Activated CD8-positive, alpha-beta T cell treated with anti-CD3 and anti-CD28 coated beads, Interleukin-2, amount 10 ng/mL, durations not matched to agents 7 days and 5 days (primary cell): ENCODE measurements at regions not wholly inside any gene's neighbourhood (a gene's known extent, or its start where the extent isn't known, plus 50 kb on each side); places are given as distances from the start of the nearest gene placed in this dataset.

Experiments
- ATAC-seq: fragments of 150-1000 bp; cut with Tn5 transposase; one replicate; pipeline ENCODE4 v1.10.0; 2021; ENCODE audit warnings: moderate library complexity
- CTCF ChIA-PET: fragments of 350-600 bp; sonication (Branson Sonifier 250); formaldehyde crosslinking; loops from one replicate; lab custom pipeline; 2021; ENCODE audit warnings: antibody characterized with exemption; lab: Charles Lee
- POLR2A ChIA-PET: fragments of 350-600 bp; sonication (Branson Sonifier 250); formaldehyde crosslinking; loops from one replicate; lab custom pipeline; 2021; ENCODE audit warnings: antibody characterized with exemption; lab: Charles Lee
- DNase-seq: peaks from one replicate; pipeline ENCODE4 v3.0.0-alpha.2; 2020
- H3K27ac Mint-ChIP-seq: one replicate; pipeline ENCODE4 v1.8.0; 2021; ENCODE audit warnings: mild to moderate bottlenecking, mixed read lengths
- H3K27me3 Mint-ChIP-seq: one replicate; pipeline ENCODE4 v1.8.0; 2021; ENCODE audit warnings: low read depth, mixed read lengths
- H3K36me3 Mint-ChIP-seq: one replicate; pipeline ENCODE4 v1.8.0; 2021; ENCODE audit warnings: low read depth, mixed read lengths
- H3K4me1 Mint-ChIP-seq: one replicate; pipeline ENCODE4 v1.8.0; 2021; ENCODE audit warnings: low read depth, mixed read lengths
- H3K4me3 Mint-ChIP-seq: one replicate; pipeline ENCODE4 v1.8.0; 2021; ENCODE audit warnings: mild to moderate bottlenecking, mixed read lengths
- H3K9me3 Mint-ChIP-seq: one replicate; pipeline ENCODE4 v1.8.0; 2022; ENCODE audit warnings: mixed read lengths; ENCODE audit not compliant: insufficient read depth

- no peaks in the 10 kb centered on the region for H3K36me3 Mint-ChIP-seq
- no peaks in the 10 kb centered on the region for H3K27me3 Mint-ChIP-seq
- no peak overlapping the region for H3K4me3 Mint-ChIP-seq
- ChIA-PET CTCF (no interaction called here), POLR2A (no interaction called here)
- H3K9me3 Mint-ChIP-seq, result peaks cover 18% of the 10 kb centered on the region
- H3K27ac Mint-ChIP-seq, result no peak overlapping the region
- DNase-seq (no peak), ATAC-seq (no peak)
- H3K4me1 Mint-ChIP-seq, result no peaks in the 10 kb centered on the region
Measured at GRCh38 chr3:1700650-1701049, 398.0 kb upstream of the CNTN4 start.

DNA sequence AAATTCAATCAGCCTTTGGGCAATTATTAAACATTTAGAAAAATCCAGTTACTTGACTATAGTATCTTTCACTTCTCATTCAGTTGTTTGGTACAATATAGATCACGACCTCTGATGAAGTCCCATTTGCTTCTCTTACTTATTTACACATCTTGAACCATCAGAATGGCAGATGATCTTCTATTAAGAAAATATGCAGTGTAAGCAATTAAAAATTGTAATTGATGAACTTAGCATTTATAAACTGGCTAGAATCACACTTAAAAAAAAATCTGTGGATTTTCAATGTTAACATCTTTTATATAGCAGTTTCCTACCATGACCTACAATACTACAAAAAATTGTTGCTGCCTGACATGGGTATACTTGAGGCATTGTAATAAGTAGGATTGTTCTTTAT lies 395.5 kb upstream of the CNTN4 start:
- no peak for DNase-seq
- no peak for ATAC-seq
- Mint-ChIP-seq H3K27me3 (no peaks in the 10 kb centered on the region), H3K9me3 (peaks cover 21% of the 10 kb centered on the region), H3K4me1 (no peaks in the 10 kb centered on the region), H3K4me3 (no peak overlapping the region), H3K27ac (no peak overlapping the region), H3K36me3 (no peaks in the 10 kb centered on the region)
- ChIA-PET CTCF (no interaction called here), POLR2A (no interaction called here)

GRCh38 chr3:1710663-1711062 lies 388.0 kb upstream of the CNTN4 start:
- no peak overlapping the region for H3K4me3 Mint-ChIP-seq
- no peaks in the 10 kb centered on the region for H3K36me3 Mint-ChIP-seq
- no peaks in the 10 kb centered on the region for H3K27me3 Mint-ChIP-seq
- peaks cover 14% of the 10 kb centered on the region for H3K9me3 Mint-ChIP-seq
- DNase-seq, result no peak
- CTCF ChIA-PET, result no interaction called here
- H3K4me1 Mint-ChIP-seq, result no peaks in the 10 kb centered on the region
- POLR2A ChIA-PET, result no interaction called here
- ATAC-seq, result no peak
- H3K27ac Mint-ChIP-seq, result no peak overlapping the region

GRCh38 chr3:1717524-1717923 lies 381.1 kb upstream of the CNTN4 start:
- no peak for ATAC-seq
- no peaks in the 10 kb centered on the region for H3K27me3 Mint-ChIP-seq
- POLR2A ChIA-PET, result no interaction called here
- CTCF ChIA-PET, result no interaction called here
- no peak for DNase-seq
- H3K9me3 Mint-ChIP-seq, result peaks cover 7% of the 10 kb centered on the region
- H3K4me1 Mint-ChIP-seq, result no peaks in the 10 kb centered on the region
- H3K36me3 Mint-ChIP-seq, result no peaks in the 10 kb centered on the region
- no peak overlapping the region for H3K27ac Mint-ChIP-seq
- no peak overlapping the region for H3K4me3 Mint-ChIP-seq

DNA sequence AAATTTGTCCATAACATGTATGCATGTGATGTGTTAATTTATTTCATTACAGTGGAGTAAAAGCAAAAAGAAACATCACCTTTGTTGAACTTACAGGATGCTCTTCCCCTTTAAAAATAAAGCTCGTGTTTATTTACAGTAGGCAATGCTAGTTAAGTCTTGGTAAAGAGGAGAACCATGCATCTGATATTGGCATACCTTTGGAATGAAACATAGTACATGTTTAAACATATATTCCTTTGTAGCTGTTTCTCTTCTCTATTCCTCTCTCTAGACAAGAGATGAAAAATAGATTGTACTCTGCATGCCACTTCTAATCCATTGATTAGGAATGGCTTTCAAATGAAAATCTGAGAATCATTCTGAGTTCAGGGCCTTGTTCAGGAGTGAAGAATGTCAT lies 374.9 kb upstream of the CNTN4 start:
- H3K9me3 Mint-ChIP-seq, result peaks cover 17% of the 10 kb centered on the region

GRCh38 chr3:1726741-1727140 lies 371.9 kb upstream of the CNTN4 start:
- H3K9me3 Mint-ChIP-seq, result peaks cover 24% of the 10 kb centered on the region
- H3K27ac Mint-ChIP-seq, result no peak overlapping the region
- POLR2A ChIA-PET, result no interaction called here
- H3K27me3 Mint-ChIP-seq, result no peaks in the 10 kb centered on the region
- CTCF ChIA-PET, result no interaction called here
- no peak overlapping the region for H3K4me3 Mint-ChIP-seq
- no peaks in the 10 kb centered on the region for H3K4me1 Mint-ChIP-seq
- no peak for ATAC-seq
- H3K36me3 Mint-ChIP-seq, result no peaks in the 10 kb centered on the region
- no peak for DNase-seq

More for the DNA sequence above, 374.9 kb upstream of the CNTN4 start:
- Mint-ChIP-seq H3K4me3 (no peak overlapping the region), H3K27ac (no peak overlapping the region), H3K36me3 (no peaks in the 10 kb centered on the region), H3K27me3 (no peaks in the 10 kb centered on the region), H3K4me1 (no peaks in the 10 kb centered on the region)
- ChIA-PET CTCF (no interaction called here), POLR2A (no interaction called here)
- ATAC-seq, result no peak
- no peak for DNase-seq

GRCh38 chr3:1727242-1727641 lies 371.4 kb upstream of the CNTN4 start:
- H3K4me3 Mint-ChIP-seq, result no peak overlapping the region
- ATAC-seq (no peak), DNase-seq (no peak)
- H3K27ac Mint-ChIP-seq, result no peak overlapping the region
- H3K9me3 Mint-ChIP-seq, result peaks cover 22% of the 10 kb centered on the region
- ChIA-PET POLR2A (no interaction called here), CTCF (no interaction called here)
- no peaks in the 10 kb centered on the region for H3K36me3 Mint-ChIP-seq
- H3K4me1 Mint-ChIP-seq, result no peaks in the 10 kb centered on the region
- no peaks in the 10 kb centered on the region for H3K27me3 Mint-ChIP-seq

DNA sequence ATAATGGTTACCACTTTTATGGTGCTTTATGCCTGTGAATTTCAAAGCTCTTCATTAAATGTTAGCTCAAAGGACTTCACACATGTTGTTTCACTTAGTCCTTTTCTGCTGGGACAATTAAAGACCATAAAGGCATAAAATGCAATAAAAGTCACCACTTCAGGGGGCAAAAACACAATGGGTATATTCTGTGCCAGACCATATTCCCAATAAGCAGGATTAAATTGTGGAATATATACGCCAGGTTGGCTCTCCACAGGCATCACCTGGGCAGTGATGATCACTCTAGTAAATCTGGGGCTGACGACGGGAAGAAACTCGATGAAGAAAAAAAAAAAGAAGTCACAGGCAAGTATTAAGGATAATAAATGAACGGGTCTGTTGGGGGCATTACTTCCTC lies 370.2 kb upstream of the CNTN4 start:
- ChIA-PET POLR2A (no interaction called here), CTCF (no interaction called here)
- no peaks in the 10 kb centered on the region for H3K36me3 Mint-ChIP-seq
- H3K9me3 Mint-ChIP-seq, result peaks cover 21% of the 10 kb centered on the region
- H3K27ac Mint-ChIP-seq, result no peak overlapping the region
- no peak for ATAC-seq
- H3K4me3 Mint-ChIP-seq, result no peak overlapping the region
- no peaks in the 10 kb centered on the region for H3K27me3 Mint-ChIP-seq
- H3K4me1 Mint-ChIP-seq, result no peaks in the 10 kb centered on the region
- DNase-seq, result no peak

- DNase-seq, result no peak
- no peaks in the 10 kb centered on the region for H3K27me3 Mint-ChIP-seq
- H3K4me1 Mint-ChIP-seq, result no peaks in the 10 kb centered on the region
- H3K4me3 Mint-ChIP-seq, result no peak overlapping the region
- no peak for ATAC-seq
- ChIA-PET POLR2A (no interaction called here), CTCF (no interaction called here)
- H3K9me3 Mint-ChIP-seq, result peaks cover 7% of the 10 kb centered on the region
- H3K27ac Mint-ChIP-seq, result no peak overlapping the region
- no peaks in the 10 kb centered on the region for H3K36me3 Mint-ChIP-seq
Measured at GRCh38 chr3:1734494-1735122, 364.1 kb upstream of the CNTN4 start.

- ATAC-seq (no peak), DNase-seq (no peak)
- Mint-ChIP-seq H3K4me3 (no peak overlapping the region), H3K9me3 (peaks cover 14% of the 10 kb centered on the region), H3K36me3 (no peaks in the 10 kb centered on the region), H3K27me3 (no peaks in the 10 kb centered on the region), H3K27ac (no peak overlapping the region), H3K4me1 (no peaks in the 10 kb centered on the region)
- POLR2A ChIA-PET, result no interaction called here
- CTCF ChIA-PET, result no interaction called here
Measured at GRCh38 chr3:1752205-1752604, 346.5 kb upstream of the CNTN4 start.

GRCh38 chr3:1766384-1766783 lies 332.3 kb upstream of the CNTN4 start:
- ATAC-seq (no peak), DNase-seq (no peak)
- ChIA-PET POLR2A (no interaction called here), CTCF (no interaction called here)
- Mint-ChIP-seq H3K9me3 (peaks cover 18% of the 10 kb centered on the region), H3K27ac (no peak overlapping the region), H3K4me3 (no peak overlapping the region), H3K36me3 (no peaks in the 10 kb centered on the region), H3K27me3 (no peaks in the 10 kb centered on the region), H3K4me1 (no peaks in the 10 kb centered on the region)

DNA sequence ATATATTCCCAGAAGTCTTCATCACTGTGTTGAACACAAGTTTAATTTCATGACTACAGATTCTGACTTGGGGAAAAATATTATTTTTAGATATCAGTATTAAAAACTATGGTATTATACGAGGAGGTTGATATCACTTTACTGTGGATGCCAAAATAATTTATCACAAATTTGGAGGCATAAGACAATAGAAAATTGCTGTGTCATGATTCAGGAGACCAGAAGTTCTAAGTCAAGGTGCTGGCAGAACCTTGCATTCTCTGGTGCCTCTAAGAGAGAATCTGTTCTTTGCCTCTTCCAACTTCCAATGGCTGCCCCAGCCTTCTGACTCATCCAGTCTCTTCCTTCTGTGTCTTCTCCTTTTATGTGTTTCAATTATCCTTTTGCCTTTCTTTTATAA lies 325.0 kb upstream of the CNTN4 start:
- ATAC-seq, result no peak
- Mint-ChIP-seq H3K9me3 (peaks cover 8% of the 10 kb centered on the region), H3K4me1 (no peaks in the 10 kb centered on the region), H3K27me3 (no peaks in the 10 kb centered on the region), H3K36me3 (no peaks in the 10 kb centered on the region), H3K4me3 (no peak overlapping the region), H3K27ac (no peak overlapping the region)
- no peak for DNase-seq
- ChIA-PET CTCF (no interaction called here), POLR2A (no interaction called here)

DNA sequence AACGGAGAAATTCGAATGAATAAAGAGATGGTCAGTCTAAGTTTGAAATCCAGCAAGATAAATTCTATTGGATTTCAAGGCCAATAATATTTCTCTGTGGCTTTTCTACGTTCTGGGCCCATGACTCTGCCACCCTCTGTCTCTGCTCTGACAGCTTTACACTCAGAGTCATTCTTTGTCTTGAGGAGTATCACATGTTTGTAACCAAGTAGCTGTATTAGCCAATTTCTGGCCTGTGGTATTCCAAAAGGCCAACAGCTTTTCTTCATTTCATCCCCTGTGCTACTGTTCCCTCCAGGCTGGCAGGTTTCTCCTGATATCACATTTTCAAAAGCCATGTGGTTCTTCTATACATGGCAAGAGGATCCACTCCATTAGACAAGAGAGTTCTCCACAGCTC lies 324.1 kb upstream of the CNTN4 start:
- peaks cover 11% of the 10 kb centered on the region for H3K9me3 Mint-ChIP-seq
- H3K4me3 Mint-ChIP-seq, result no peak overlapping the region
- H3K27ac Mint-ChIP-seq, result no peak overlapping the region
- ChIA-PET POLR2A (no interaction called here), CTCF (no interaction called here)
- H3K27me3 Mint-ChIP-seq, result no peaks in the 10 kb centered on the region
- H3K36me3 Mint-ChIP-seq, result no peaks in the 10 kb centered on the region
- ATAC-seq (no peak), DNase-seq (no peak)
- H3K4me1 Mint-ChIP-seq, result no peaks in the 10 kb centered on the region
